ENCODE measurements at regions not wholly inside any gene's neighbourhood (a gene's known extent, or its start where the extent isn't known, plus 50 kb on each side); places are given as distances from the start of the nearest gene placed in this dataset.

DNA sequence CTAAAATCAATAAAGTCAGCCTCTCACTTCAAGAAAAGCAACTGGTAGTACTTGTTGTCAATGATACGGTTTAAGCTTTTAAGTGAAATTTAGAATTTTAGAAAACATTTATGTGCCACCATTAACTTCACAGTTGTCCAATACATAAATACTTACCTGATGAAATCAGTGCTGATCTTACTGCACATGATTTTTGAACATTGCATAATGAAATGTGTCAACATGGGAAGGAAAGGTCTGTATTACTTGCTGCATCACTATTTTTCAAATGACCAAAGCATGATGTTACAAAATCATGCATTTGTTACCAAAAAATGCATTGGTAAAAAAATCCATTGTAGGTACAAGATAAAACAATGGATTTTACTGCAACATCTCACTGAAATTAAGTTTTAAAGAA lies 284.3 kb downstream of the EPM2A start:
- TF ChIP-seq EP300 (IDR thresholded peaks at IDR 0.05; ENCODE audit: borderline replicate concordance) (no peak), TCF12 (IDR thresholded peaks at IDR 0.05; ENCODE audit: low read depth) (no peak), YY1 (IDR thresholded peaks at IDR 0.05; ENCODE audit: low read depth) (no peak), CEBPB (IDR thresholded peaks at IDR 0.05) (no peak), TEAD4 (IDR thresholded peaks at IDR 0.05) (no peak)
- TF ChIP-seq, protein P1, sequence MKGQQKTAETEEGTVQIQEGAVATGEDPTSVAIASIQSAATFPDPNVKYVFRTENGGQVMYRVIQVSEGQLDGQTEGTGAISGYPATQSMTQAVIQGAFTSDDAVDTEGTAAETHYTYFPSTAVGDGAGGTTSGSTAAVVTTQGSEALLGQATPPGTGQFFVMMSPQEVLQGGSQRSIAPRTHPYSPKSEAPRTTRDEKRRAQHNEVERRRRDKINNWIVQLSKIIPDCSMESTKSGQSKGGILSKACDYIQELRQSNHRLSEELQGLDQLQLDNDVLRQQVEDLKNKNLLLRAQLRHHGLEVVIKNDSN (IDR thresholded peaks at IDR 0.05), result no peak
- TF ChIP-seq, protein P2, sequence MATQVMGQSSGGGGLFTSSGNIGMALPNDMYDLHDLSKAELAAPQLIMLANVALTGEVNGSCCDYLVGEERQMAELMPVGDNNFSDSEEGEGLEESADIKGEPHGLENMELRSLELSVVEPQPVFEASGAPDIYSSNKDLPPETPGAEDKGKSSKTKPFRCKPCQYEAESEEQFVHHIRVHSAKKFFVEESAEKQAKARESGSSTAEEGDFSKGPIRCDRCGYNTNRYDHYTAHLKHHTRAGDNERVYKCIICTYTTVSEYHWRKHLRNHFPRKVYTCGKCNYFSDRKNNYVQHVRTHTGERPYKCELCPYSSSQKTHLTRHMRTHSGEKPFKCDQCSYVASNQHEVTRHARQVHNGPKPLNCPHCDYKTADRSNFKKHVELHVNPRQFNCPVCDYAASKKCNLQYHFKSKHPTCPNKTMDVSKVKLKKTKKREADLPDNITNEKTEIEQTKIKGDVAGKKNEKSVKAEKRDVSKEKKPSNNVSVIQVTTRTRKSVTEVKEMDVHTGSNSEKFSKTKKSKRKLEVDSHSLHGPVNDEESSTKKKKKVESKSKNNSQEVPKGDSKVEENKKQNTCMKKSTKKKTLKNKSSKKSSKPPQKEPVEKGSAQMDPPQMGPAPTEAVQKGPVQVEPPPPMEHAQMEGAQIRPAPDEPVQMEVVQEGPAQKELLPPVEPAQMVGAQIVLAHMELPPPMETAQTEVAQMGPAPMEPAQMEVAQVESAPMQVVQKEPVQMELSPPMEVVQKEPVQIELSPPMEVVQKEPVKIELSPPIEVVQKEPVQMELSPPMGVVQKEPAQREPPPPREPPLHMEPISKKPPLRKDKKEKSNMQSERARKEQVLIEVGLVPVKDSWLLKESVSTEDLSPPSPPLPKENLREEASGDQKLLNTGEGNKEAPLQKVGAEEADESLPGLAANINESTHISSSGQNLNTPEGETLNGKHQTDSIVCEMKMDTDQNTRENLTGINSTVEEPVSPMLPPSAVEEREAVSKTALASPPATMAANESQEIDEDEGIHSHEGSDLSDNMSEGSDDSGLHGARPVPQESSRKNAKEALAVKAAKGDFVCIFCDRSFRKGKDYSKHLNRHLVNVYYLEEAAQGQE (IDR thresholded peaks at IDR 0.05; ENCODE audit: low read depth), result no peak
